Vagina (tissue), 2 donors: ENCODE measurements at regions not wholly inside any gene's neighbourhood (a gene's known extent, or its start where the extent isn't known, plus 50 kb on each side); places are given as distances from the start of the nearest gene placed in this dataset.

Experiments used
- POLR2A ChIP-seq, 2 donors: fragments of 450-650 bp; IDR thresholded peaks; one replicate each; pipeline ENCODE4 v1.6.1; 2017; ENCODE audit warnings: antibody characterized with exemption in 2 of 2, mild to moderate bottlenecking in 2 of 2, moderate library complexity in 2 of 2
- TF ChIP-seq, protein P1 (sequence below), 3 experiments: fragments of 450-650 bp in 2 of 3; fragments of 200-600 bp in 1 of 3; sonication (generic) in 1 of 3; IDR thresholded peaks; one replicate each; pipeline ENCODE4 v1.5.1; 2017 to 2019; ENCODE audit warnings: antibody characterized with exemption in 3 of 3, mild to moderate bottlenecking in 2 of 3, moderate library complexity in 2 of 3

DNA sequence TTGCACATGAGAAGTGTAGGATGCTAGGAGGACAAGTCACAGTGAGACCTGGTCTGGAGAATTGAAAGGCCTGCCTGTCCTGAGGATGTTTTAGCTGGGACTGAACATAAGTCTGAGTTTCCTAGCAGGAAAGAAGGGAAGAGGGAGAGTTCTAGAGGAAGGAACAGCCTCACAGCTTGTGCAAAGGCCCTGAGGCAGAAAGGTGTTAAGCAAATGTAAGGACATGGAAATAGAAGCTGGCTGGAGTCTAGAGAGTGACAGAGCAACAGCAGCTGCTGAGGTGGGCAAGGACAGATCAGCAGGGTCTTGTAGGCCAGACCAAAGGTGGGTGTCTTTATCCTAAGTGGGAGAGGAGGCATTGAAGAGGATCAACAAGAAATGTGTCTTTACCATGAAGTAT lies 210.9 kb upstream of the E2F8 start:
- TF ChIP-seq, protein P1, sequence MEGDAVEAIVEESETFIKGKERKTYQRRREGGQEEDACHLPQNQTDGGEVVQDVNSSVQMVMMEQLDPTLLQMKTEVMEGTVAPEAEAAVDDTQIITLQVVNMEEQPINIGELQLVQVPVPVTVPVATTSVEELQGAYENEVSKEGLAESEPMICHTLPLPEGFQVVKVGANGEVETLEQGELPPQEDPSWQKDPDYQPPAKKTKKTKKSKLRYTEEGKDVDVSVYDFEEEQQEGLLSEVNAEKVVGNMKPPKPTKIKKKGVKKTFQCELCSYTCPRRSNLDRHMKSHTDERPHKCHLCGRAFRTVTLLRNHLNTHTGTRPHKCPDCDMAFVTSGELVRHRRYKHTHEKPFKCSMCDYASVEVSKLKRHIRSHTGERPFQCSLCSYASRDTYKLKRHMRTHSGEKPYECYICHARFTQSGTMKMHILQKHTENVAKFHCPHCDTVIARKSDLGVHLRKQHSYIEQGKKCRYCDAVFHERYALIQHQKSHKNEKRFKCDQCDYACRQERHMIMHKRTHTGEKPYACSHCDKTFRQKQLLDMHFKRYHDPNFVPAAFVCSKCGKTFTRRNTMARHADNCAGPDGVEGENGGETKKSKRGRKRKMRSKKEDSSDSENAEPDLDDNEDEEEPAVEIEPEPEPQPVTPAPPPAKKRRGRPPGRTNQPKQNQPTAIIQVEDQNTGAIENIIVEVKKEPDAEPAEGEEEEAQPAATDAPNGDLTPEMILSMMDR (IDR thresholded peaks at IDR 0.05) = no peak
- no peak for TF ChIP-seq POLR2A (IDR thresholded peaks at IDR 0.05)
